ENCODE measurements at regions not wholly inside any gene's neighbourhood (a gene's known extent, or its start where the extent isn't known, plus 50 kb on each side); places are given as distances from the start of the nearest gene placed in this dataset.

GRCh38 chr10:60463746-60464145 lies 74.1 kb upstream of the ANK3 start:
- Histone ChIP-seq H3K27me3 (replicated peaks; ENCODE audit: insufficient read depth, low read depth, low read length, poor library complexity) (no peaks in the 10 kb centered on the region), H3K4me3 (ENCODE audit: low read depth, low read length, poor library complexity, severe bottlenecking) (no peak overlapping the region), H3K27ac (ENCODE audit: low read depth, low read length, poor library complexity, severe bottlenecking) (no peak overlapping the region), H3K9me3 (ENCODE audit: low read depth, low read length, poor library complexity, severe bottlenecking) (no peaks in the 10 kb centered on the region), H3K36me3 (ENCODE audit: insufficient read depth, low read length, poor library complexity, severe bottlenecking) (no peaks in the 10 kb centered on the region), H3K4me1 (ENCODE audit: insufficient read depth, low read length, poor library complexity, severe bottlenecking) (peaks cover 35% of the 10 kb centered on the region)
- TF ChIP-seq EZH2 (IDR thresholded peaks at IDR 0.05; ENCODE audit: borderline replicate concordance, low read depth, low read length, poor library complexity, severe bottlenecking) = no peak
- no peak for TF ChIP-seq CTCF (conservative IDR thresholded peaks at IDR 0.05; ENCODE audit: low read depth, low read length)
- ChIA-PET POLR2A (ENCODE audit: low non-redundant PET) (no interaction called here), CTCF (no interaction called here)
- BruUV-seq (replicated peaks) = no TSS peak
- intact Hi-C loops (cut with micrococcal nuclease; ENCODE audit: unreplicated experiment) = no loop called here
- no peak for DNase-seq (ENCODE audit: low spot score)

- Histone ChIP-seq H3K4me3 (ENCODE audit: low read depth, low read length, poor library complexity, severe bottlenecking) (no peak overlapping the region), H3K4me1 (ENCODE audit: insufficient read depth, low read length, poor library complexity, severe bottlenecking) (peaks cover 27% of the 10 kb centered on the region), H3K9me3 (ENCODE audit: low read depth, low read length, poor library complexity, severe bottlenecking) (no peaks in the 10 kb centered on the region), H3K27me3 (replicated peaks; ENCODE audit: insufficient read depth, low read depth, low read length, poor library complexity) (no peaks in the 10 kb centered on the region), H3K36me3 (ENCODE audit: insufficient read depth, low read length, poor library complexity, severe bottlenecking) (no peaks in the 10 kb centered on the region), H3K27ac (ENCODE audit: low read depth, low read length, poor library complexity, severe bottlenecking) (no peak overlapping the region)
- DNase-seq (ENCODE audit: low spot score) = no peak
- no peak for TF ChIP-seq CTCF (conservative IDR thresholded peaks at IDR 0.05; ENCODE audit: low read depth, low read length)
- TF ChIP-seq EZH2 (IDR thresholded peaks at IDR 0.05; ENCODE audit: borderline replicate concordance, low read depth, low read length, poor library complexity, severe bottlenecking) = no peak
- ChIA-PET CTCF (no interaction called here), POLR2A (ENCODE audit: low non-redundant PET) (no interaction called here)
- no TSS peak for BruUV-seq (replicated peaks)
- intact Hi-C loops (cut with micrococcal nuclease; ENCODE audit: unreplicated experiment) = no loop called here
Measured at GRCh38 chr10:60461688-60462087, 72.0 kb upstream of the ANK3 start.

GRCh38 chr10:60459701-60460457 lies 70.2 kb upstream of the ANK3 start:
- no peak for TF ChIP-seq EZH2 (IDR thresholded peaks at IDR 0.05; ENCODE audit: borderline replicate concordance, low read depth, low read length, poor library complexity, severe bottlenecking)
- TF ChIP-seq CTCF (conservative IDR thresholded peaks at IDR 0.05; ENCODE audit: low read depth, low read length) = no peak
- no peaks in the 10 kb centered on the region for H3K9me3 ChIP-seq (ENCODE audit: low read depth, low read length, poor library complexity, severe bottlenecking)
- peaks cover 13% of the 10 kb centered on the region for H3K4me1 ChIP-seq (ENCODE audit: insufficient read depth, low read length, poor library complexity, severe bottlenecking)
- CTCF ChIA-PET = interaction anchor here (0.6 kb wide), 1 partner anchor 8 kb away, joined by 11 read pairs; no protein-coding TSS in a partner anchor
- no peak for DNase-seq (ENCODE audit: low spot score)
- no peak overlapping the region for H3K27ac ChIP-seq (ENCODE audit: low read depth, low read length, poor library complexity, severe bottlenecking)
- POLR2A ChIA-PET (ENCODE audit: low non-redundant PET) = no interaction called here
- H3K4me3 ChIP-seq (ENCODE audit: low read depth, low read length, poor library complexity, severe bottlenecking) = no peak overlapping the region
- no TSS peak for BruUV-seq (replicated peaks)
- no peaks in the 10 kb centered on the region for H3K36me3 ChIP-seq (ENCODE audit: insufficient read depth, low read length, poor library complexity, severe bottlenecking)
- intact Hi-C loops (cut with micrococcal nuclease; ENCODE audit: unreplicated experiment) = no loop called here
- H3K27me3 ChIP-seq (replicated peaks; ENCODE audit: insufficient read depth, low read depth, low read length, poor library complexity) = no peaks in the 10 kb centered on the region

All from A673 (cell line).